ENCODE measurements at regions not wholly inside any gene's neighbourhood (a gene's known extent, or its start where the extent isn't known, plus 50 kb on each side); places are given as distances from the start of the nearest gene placed in this dataset.

- no peak overlapping the region for H2BK20ac ChIP-seq (ENCODE audit: low read depth, low read length, poor library complexity, severe bottlenecking)
- peaks cover 1% of the 10 kb centered on the region for H3K27me3 Mint-ChIP-seq (ENCODE audit: low read depth)
- peaks cover 36 to 38% of the 10 kb centered on the region in 2 experiments for H3K4me1 Mint-ChIP-seq
- H2BK120ac ChIP-seq (ENCODE audit: low read depth, low read length, poor library complexity, severe bottlenecking) = no peak overlapping the region
- peaks cover 4% of the 10 kb centered on the region for H3K79me1 ChIP-seq (ENCODE audit: insufficient read depth, low read depth, low read length, poor library complexity, severe bottlenecking)
- no peaks in the 10 kb centered on the region for H3K27me3 ChIP-seq (ENCODE audit: insufficient read depth, low read length)
- no peaks in the 10 kb centered on the region for H3K79me2 ChIP-seq (ENCODE audit: insufficient read depth, low read length)
- no peak overlapping the region for H2BK15ac ChIP-seq (ENCODE audit: low read depth, low read length)
- no peak overlapping the region for H2BK12ac ChIP-seq (ENCODE audit: insufficient read length, low read depth, low read length)
- TF ChIP-seq CTCF (conservative IDR thresholded peaks at IDR 0.05) = no peak
- no peak overlapping the region for H3K4me2 ChIP-seq (ENCODE audit: insufficient read depth, insufficient read length, low read length)
- H3K18ac ChIP-seq (ENCODE audit: insufficient read length, low read depth, low read length) = no peak overlapping the region
- no CpG with 5 or more reads among the region's 8 CpGs for WGBS (ENCODE audit: extremely low coverage, insufficient read length, low lambda C conversion rate)
- no peaks in the 10 kb centered on the region for H3K23me2 ChIP-seq (ENCODE audit: insufficient read length, low read depth, low read length, poor library complexity, severe bottlenecking)
- H4K91ac ChIP-seq (ENCODE audit: insufficient read length, low read depth, low read length) = no peak overlapping the region
- H2AK5ac ChIP-seq (ENCODE audit: insufficient read length, low read length) = no peak overlapping the region
- H3K27ac Mint-ChIP-seq = 0 out of 7 replicates have a peak overlapping the region, but pooled peaks of 1 of the 3 experiments have one; percentile 98
- no peak overlapping the region for H3K4me3 Mint-ChIP-seq
- H4K8ac ChIP-seq (replicated peaks; ENCODE audit: insufficient read length, low read depth, low read length) = no peak overlapping the region
- no peak overlapping the region for H3K9ac ChIP-seq (ENCODE audit: extremely low read depth, insufficient read length, low read length)
- H3T11ph ChIP-seq (ENCODE audit: low read length) = no peak overlapping the region
- no peak overlapping the region for H2AFZ ChIP-seq (ENCODE audit: low read length)
- H3K27ac ChIP-seq (ENCODE audit: insufficient read length, low read depth, low read length) = no peak overlapping the region
- 0 out of 2 replicates have a peak, but pooled peaks cover 7% of the 10 kb centered on the region for H3K4me1 ChIP-seq (ENCODE audit: insufficient read depth, low read length)
- no peak overlapping the region for H2BK5ac ChIP-seq (ENCODE audit: insufficient read length, low read length)
- H3K23ac ChIP-seq (ENCODE audit: insufficient read length, low read depth, low read length) = no peak overlapping the region
- no peak overlapping the region for H4K5ac ChIP-seq (ENCODE audit: insufficient read length, low read depth, low read length)
- no peak overlapping the region for H3K4ac ChIP-seq (ENCODE audit: low read depth, low read length)
- peak; percentile 64 for DNase-seq
- no peaks in the 10 kb centered on the region for H4K20me1 ChIP-seq (ENCODE audit: control insufficient read depth, insufficient read depth, insufficient read length)
- no peaks in the 10 kb centered on the region for H3K9me3 ChIP-seq (ENCODE audit: control insufficient read depth, low read depth, low read length)
- no peaks in the 10 kb centered on the region for H3K9me3 Mint-ChIP-seq
- peaks cover 0 to 37% (median 16%) of the 10 kb centered on the region in 3 experiments; a peak in 6 of 7 replicates for H3K36me3 Mint-ChIP-seq (ENCODE audit: insufficient read depth in 1 of 3, low read depth in 3 of 3)
- H3K14ac ChIP-seq (ENCODE audit: insufficient read depth, low read length) = no peak overlapping the region
- no peak overlapping the region for H3K56ac ChIP-seq (ENCODE audit: insufficient read length, low read depth, low read length)
These were observed 128.9 kb downstream of the NCOR2 start for GRCh38 chr12:124438437-124439056.

All from H9 (cell line).